Stomach (tissue), 8 donors: ENCODE measurements at regions not wholly inside any gene's neighbourhood (a gene's known extent, or its start where the extent isn't known, plus 50 kb on each side); places are given as distances from the start of the nearest gene placed in this dataset.

Experiments
- DNase-seq, 2 donors: peaks; one replicate each; pipeline versions ENCODE4 v3.0.0 to v3.0.0-alpha.2; 2013 to 2019
- H3K27ac ChIP-seq, 5 donors: fragments of 200-600 bp in 4 of 5; sonication (generic) in 4 of 5; one replicate each; pipeline ENCODE4 v1.5.1; 2013 to 2019; ENCODE audit warnings: mild to moderate bottlenecking in 1 of 5, moderate library complexity in 1 of 5
- H3K27me3 ChIP-seq, 3 donors: fragments of 200-600 bp; sonication (generic); one replicate each; pipeline ENCODE4 v1.5.1; 2017 to 2019; ENCODE audit warnings: mixed run types in 1 of 3
- H3K36me3 ChIP-seq, 4 donors: fragments of 200-600 bp; sonication (generic); 1 replicate in 3 of 4; 2 replicates in 1 of 4; pipeline ENCODE4 v1.5.1; 2016 to 2019
- H3K4me1 ChIP-seq, 4 donors: fragments of 200-600 bp; sonication (generic); one replicate each; pipeline ENCODE4 v1.5.1; 2016 to 2019
- H3K4me3 ChIP-seq, 4 donors: fragments of 200-600 bp; sonication (generic) in 3 of 4; one replicate each; pipeline ENCODE4 v1.5.1; 2016 to 2019; ENCODE audit warnings: mild to moderate bottlenecking in 1 of 4
- H3K9me3 ChIP-seq, 4 donors: fragments of 200-600 bp; sonication (generic); one replicate each; pipeline ENCODE4 v1.5.1; 2016 to 2019
- EP300 ChIP-seq: sonication (generic); formaldehyde crosslinking; IDR thresholded peaks from one replicate; pipeline ENCODE4 v1.6.1; 2017; ENCODE audit warnings: antibody characterized with exemption
- POLR2A ChIP-seq, 4 donors: fragments of 450-650 bp; IDR thresholded peaks; one replicate each; pipeline ENCODE4 v1.6.1; 2016; ENCODE audit warnings: antibody characterized with exemption in 4 of 4, control low read depth in 2 of 4, mild to moderate bottlenecking in 1 of 4, moderate library complexity in 1 of 4
- POLR2AphosphoS5 ChIP-seq, 3 donors: sonication (generic); formaldehyde crosslinking; IDR thresholded peaks; one replicate each; pipeline ENCODE4 v1.6.1; 2016; ENCODE audit warnings: antibody characterized with exemption in 3 of 3
- WGBS, 5 donors: extraction: QIAGEN DNeasy Blood & Tissue Kit in 3 of 5; methylation state at CpG; one replicate each; pipeline versions ENCODE4 v1.1.5 to v1.1.7; 2013 to 2018; 5-methylcytosine and 5-hydroxymethylcytosine counted together
- intact Hi-C: fragments of 100-400 bp; cut with DNase I; formaldehyde crosslinking; loops from one replicate; pipeline ENCODE4 v1.15.1; 2023; ENCODE audit warnings: low total_unique reads
- small RNA-seq, 4 donors: library from RNA; depleted of rRNA; stranded (forward); fragments of <200 nt; gene quantifications; one replicate each; pipeline ENCODE3, GENCODE V24; 2016
- TF ChIP-seq, protein P1 (sequence below), 7 experiments: fragments of 450-650 bp in 4 of 7; fragments of 200-600 bp in 3 of 7; sonication (generic) in 3 of 7; IDR thresholded peaks; one replicate each; pipeline ENCODE4 v1.5.1; 2016 to 2019; ENCODE audit warnings: antibody characterized with exemption in 7 of 7, control low read depth in 2 of 7, mild to moderate bottlenecking in 1 of 7
- donor health status: healthy with polysubstance abuse.
- donor health status: Bipolar disorder and iron deficiency.
- donor health status: healthy.

DNA sequence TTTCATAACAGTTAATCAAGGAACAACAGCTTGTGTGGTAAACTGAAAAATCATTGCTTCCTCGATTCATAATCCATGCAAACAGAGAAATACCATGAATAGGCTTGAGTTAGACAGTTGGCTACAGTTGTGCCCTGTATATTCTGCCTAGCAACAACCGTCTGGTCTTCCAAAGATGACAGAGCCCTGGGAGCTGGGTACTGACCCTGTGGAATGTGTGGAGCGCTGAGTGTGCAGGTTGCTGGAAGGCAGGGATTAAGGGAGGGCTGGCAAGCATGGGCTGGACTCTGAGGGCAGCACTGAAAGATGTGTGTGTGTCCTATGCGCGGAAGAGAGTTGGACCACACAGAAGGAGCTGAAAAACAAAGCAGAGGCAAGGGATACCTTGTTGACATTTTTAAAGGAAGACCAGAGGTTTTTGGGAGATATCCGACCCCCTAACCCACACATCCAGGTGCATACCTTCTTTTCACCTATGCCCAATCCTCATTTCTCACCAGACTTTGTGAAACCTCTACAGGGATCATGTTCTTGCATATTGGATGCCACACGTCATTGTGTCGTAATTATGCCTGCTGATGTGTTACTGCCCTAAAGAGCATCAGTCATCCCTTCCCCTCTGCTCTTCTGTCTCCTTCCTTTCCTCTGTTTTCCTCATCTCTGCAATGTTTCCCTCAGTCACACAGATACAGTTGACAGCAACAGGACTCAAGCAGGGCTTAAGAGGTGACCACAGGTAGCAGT, 58.2 kb upstream of the VGLL2 start:
- no peak for DNase-seq
- Histone ChIP-seq H3K36me3 (no peaks in the 10 kb centered on the region), H3K4me1 (no peaks in the 10 kb centered on the region), H3K4me3 (no peak overlapping the region), H3K27me3 (no peaks in the 10 kb centered on the region), H3K9me3 (no peaks in the 10 kb centered on the region), H3K27ac (no peak overlapping the region)
- intact Hi-C loops = no loop called here
- 47 to 62% (median 54%) methylated on average over 8 of the region's 8 CpGs for whole genome bisulfite sequencing, 5 donors
- TF ChIP-seq POLR2AphosphoS5 (IDR thresholded peaks at IDR 0.05) = no peak
- no peak for TF ChIP-seq POLR2A (IDR thresholded peaks at IDR 0.05)
- TF ChIP-seq, protein P1, sequence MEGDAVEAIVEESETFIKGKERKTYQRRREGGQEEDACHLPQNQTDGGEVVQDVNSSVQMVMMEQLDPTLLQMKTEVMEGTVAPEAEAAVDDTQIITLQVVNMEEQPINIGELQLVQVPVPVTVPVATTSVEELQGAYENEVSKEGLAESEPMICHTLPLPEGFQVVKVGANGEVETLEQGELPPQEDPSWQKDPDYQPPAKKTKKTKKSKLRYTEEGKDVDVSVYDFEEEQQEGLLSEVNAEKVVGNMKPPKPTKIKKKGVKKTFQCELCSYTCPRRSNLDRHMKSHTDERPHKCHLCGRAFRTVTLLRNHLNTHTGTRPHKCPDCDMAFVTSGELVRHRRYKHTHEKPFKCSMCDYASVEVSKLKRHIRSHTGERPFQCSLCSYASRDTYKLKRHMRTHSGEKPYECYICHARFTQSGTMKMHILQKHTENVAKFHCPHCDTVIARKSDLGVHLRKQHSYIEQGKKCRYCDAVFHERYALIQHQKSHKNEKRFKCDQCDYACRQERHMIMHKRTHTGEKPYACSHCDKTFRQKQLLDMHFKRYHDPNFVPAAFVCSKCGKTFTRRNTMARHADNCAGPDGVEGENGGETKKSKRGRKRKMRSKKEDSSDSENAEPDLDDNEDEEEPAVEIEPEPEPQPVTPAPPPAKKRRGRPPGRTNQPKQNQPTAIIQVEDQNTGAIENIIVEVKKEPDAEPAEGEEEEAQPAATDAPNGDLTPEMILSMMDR (IDR thresholded peaks at IDR 0.05) = no peak
- no peak for TF ChIP-seq EP300

DNA sequence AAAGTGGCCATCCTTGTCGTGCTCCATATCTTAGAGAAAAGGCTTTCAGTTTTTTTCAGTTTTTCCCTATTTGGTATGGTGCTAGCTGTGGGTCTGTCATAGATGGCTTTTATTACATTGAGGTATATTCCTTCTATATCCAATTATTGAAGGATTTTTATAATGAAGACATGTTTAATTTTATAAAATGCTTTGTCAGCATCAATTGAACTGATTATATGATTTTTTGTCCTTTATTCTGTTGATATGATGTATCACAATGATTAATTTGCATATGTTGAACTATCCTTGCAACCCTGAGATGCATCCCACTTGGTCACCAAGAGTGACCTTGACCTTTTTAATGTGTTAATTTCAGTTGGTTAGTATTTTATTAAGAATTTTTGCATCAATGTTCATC, 55.1 kb upstream of the VGLL2 start:
- TF ChIP-seq, protein P1 (IDR thresholded peaks at IDR 0.05) = no peak
- no peak for TF ChIP-seq POLR2A (IDR thresholded peaks at IDR 0.05)
- TF ChIP-seq EP300 = no peak
- TF ChIP-seq POLR2AphosphoS5 (IDR thresholded peaks at IDR 0.05) = no peak
- WGBS, 5 donors = 63 to 79% (median 67%) methylated on average over 1 of the region's 1 CpG
- Histone ChIP-seq H3K4me3 (no peak overlapping the region), H3K27ac (no peak overlapping the region), H3K9me3 (no peaks in the 10 kb centered on the region), H3K27me3 (no peaks in the 10 kb centered on the region), H3K36me3 (no peaks in the 10 kb centered on the region), H3K4me1 (no peaks in the 10 kb centered on the region)
- DNase-seq = no peak
- intact Hi-C loops = no loop called here

DNA sequence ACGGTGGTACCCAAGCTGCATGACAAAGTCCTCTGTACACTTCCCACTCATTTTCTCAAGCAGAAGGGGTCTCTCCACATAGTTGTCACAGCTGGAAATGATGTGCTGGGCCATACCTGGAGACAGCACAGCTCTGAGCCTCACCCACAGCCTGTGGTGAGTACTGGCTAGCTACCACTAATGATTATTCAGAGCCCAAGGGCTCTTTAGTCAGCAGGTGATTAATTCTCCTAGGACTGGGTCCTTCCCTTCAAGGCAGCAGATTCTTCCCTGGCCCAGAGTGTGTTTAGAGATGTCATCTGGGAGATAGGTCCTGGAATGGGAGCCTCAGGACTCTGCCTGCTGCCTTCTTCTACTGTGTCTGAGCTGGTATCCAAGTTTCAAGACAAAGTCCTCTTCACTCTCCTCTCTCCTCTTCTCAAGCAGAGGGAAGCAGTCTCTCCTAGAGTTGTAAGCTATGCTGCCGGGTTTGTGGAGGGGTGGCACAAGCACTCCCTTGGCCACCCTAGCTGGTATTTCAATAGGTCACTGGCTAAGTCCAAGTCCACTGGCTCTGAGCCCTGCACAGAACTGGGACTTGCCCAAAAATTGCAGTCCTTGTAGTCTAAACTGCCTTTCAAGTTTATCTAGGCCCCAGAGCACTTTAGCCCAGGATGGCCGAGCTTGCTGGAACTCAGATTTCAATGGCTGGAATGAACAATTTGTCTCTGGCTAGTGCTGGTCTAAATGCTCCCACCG, 49.8 kb upstream of the VGLL2 start:
- intact Hi-C loops = no loop called here
- Histone ChIP-seq H3K4me1 (no peaks in the 10 kb centered on the region), H3K36me3 (no peaks in the 10 kb centered on the region), H3K27me3 (no peaks in the 10 kb centered on the region), H3K9me3 (no peaks in the 10 kb centered on the region), H3K4me3 (no peak overlapping the region), H3K27ac (no peak overlapping the region)
- DNase-seq = no peak
- WGBS, 5 donors = 69 to 77% (median 73%) methylated on average over 4 of the region's 4 CpGs
- TF ChIP-seq, protein P1 (IDR thresholded peaks at IDR 0.05) = no peak
- no peak for TF ChIP-seq POLR2AphosphoS5 (IDR thresholded peaks at IDR 0.05)
- TF ChIP-seq POLR2A (IDR thresholded peaks at IDR 0.05) = no peak
- no peak for TF ChIP-seq EP300

Small RNA genes lying in the stretch of these regions (small RNA-seq; reads per million reads assigned to genes)
- 29.4 to 148 (median 56.1) reads per million in 4 donors for gene RNA5SP214
- 0 reads per million in 4 donors for gene RPS29P13
